ENCODE measurements at regions not wholly inside any gene's neighbourhood (a gene's known extent, or its start where the extent isn't known, plus 50 kb on each side); places are given as distances from the start of the nearest gene placed in this dataset.

DNA sequence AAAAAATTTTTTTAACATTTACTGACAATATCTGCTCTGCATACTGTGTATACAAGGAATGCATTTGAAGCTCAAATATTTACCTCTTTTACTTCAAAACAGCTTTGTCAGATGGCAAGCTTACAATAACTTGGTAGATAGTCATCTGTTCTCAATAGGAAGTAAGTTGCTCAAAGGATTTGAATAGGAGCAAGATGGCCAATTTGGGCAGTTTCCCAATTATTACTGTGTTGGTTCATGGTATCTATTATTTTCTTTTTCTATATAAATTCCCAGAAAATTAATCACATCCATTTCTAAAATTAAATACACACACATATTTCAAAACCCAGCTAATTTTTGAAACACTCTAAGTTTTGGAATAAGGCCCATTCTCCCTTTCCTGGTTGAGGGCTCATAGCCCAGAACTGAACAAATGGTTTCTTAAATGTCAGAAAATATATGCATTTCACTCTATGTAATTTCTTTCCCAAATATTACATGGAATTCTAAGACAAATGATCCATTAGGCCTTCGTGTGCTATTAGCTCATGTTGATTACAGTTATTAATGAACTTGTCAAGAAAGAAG is 60.2 kb upstream of the BLTP1 start:
- TF ChIP-seq, protein P1, sequence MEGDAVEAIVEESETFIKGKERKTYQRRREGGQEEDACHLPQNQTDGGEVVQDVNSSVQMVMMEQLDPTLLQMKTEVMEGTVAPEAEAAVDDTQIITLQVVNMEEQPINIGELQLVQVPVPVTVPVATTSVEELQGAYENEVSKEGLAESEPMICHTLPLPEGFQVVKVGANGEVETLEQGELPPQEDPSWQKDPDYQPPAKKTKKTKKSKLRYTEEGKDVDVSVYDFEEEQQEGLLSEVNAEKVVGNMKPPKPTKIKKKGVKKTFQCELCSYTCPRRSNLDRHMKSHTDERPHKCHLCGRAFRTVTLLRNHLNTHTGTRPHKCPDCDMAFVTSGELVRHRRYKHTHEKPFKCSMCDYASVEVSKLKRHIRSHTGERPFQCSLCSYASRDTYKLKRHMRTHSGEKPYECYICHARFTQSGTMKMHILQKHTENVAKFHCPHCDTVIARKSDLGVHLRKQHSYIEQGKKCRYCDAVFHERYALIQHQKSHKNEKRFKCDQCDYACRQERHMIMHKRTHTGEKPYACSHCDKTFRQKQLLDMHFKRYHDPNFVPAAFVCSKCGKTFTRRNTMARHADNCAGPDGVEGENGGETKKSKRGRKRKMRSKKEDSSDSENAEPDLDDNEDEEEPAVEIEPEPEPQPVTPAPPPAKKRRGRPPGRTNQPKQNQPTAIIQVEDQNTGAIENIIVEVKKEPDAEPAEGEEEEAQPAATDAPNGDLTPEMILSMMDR (IDR thresholded peaks at IDR 0.05), result no peak
- no peak for TF ChIP-seq POLR2A (IDR thresholded peaks at IDR 0.05)

All from heart left ventricle (tissue), 13 donors.